ENCODE measurements at regions not wholly inside any gene's neighbourhood (a gene's known extent, or its start where the extent isn't known, plus 50 kb on each side); places are given as distances from the start of the nearest gene placed in this dataset.

DNA sequence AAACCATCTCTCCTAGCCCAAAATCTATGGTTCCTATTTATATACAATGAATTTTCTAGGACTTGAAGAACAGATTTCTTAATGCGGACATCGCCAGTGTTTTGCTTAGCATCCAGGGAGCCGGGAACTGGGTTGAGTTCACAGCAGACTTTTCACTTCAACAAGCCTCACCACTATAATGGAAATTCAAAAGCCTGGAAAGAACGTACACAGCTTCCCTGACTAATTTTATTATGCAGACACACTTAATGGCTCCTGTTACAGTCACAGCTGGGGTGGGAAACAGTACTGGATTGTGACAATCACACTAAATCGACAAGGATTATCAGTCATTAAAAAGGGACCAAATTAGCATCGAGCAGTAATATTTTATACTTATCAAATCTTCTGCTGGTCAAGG is 129.2 kb upstream of the BNIP2 start:
- no peaks in the 10 kb centered on the region for H3K36me3 ChIP-seq (ENCODE audit: control insufficient read depth, insufficient read depth, low read length)
- TF ChIP-seq TCF7L2 (IDR thresholded peaks at IDR 0.05; ENCODE audit: low read depth, low read length) (no peak), POLR2AphosphoS5 (IDR thresholded peaks at IDR 0.05; ENCODE audit: low read depth, low read length) (no peak), SIN3A (IDR thresholded peaks at IDR 0.05; ENCODE audit: borderline replicate concordance, insufficient read depth, low read depth, low read length) (no peak)
- TF ChIP-seq, protein P1, sequence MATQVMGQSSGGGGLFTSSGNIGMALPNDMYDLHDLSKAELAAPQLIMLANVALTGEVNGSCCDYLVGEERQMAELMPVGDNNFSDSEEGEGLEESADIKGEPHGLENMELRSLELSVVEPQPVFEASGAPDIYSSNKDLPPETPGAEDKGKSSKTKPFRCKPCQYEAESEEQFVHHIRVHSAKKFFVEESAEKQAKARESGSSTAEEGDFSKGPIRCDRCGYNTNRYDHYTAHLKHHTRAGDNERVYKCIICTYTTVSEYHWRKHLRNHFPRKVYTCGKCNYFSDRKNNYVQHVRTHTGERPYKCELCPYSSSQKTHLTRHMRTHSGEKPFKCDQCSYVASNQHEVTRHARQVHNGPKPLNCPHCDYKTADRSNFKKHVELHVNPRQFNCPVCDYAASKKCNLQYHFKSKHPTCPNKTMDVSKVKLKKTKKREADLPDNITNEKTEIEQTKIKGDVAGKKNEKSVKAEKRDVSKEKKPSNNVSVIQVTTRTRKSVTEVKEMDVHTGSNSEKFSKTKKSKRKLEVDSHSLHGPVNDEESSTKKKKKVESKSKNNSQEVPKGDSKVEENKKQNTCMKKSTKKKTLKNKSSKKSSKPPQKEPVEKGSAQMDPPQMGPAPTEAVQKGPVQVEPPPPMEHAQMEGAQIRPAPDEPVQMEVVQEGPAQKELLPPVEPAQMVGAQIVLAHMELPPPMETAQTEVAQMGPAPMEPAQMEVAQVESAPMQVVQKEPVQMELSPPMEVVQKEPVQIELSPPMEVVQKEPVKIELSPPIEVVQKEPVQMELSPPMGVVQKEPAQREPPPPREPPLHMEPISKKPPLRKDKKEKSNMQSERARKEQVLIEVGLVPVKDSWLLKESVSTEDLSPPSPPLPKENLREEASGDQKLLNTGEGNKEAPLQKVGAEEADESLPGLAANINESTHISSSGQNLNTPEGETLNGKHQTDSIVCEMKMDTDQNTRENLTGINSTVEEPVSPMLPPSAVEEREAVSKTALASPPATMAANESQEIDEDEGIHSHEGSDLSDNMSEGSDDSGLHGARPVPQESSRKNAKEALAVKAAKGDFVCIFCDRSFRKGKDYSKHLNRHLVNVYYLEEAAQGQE (IDR thresholded peaks at IDR 0.05; ENCODE audit: insufficient read depth in 1 of 2, low read depth in 2 of 2, low read length in 1 of 2) = no peak
- TF ChIP-seq, protein P2, sequence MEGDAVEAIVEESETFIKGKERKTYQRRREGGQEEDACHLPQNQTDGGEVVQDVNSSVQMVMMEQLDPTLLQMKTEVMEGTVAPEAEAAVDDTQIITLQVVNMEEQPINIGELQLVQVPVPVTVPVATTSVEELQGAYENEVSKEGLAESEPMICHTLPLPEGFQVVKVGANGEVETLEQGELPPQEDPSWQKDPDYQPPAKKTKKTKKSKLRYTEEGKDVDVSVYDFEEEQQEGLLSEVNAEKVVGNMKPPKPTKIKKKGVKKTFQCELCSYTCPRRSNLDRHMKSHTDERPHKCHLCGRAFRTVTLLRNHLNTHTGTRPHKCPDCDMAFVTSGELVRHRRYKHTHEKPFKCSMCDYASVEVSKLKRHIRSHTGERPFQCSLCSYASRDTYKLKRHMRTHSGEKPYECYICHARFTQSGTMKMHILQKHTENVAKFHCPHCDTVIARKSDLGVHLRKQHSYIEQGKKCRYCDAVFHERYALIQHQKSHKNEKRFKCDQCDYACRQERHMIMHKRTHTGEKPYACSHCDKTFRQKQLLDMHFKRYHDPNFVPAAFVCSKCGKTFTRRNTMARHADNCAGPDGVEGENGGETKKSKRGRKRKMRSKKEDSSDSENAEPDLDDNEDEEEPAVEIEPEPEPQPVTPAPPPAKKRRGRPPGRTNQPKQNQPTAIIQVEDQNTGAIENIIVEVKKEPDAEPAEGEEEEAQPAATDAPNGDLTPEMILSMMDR (IDR thresholded peaks at IDR 0.05) = no peak
- BruUV-seq (replicated peaks) = no TSS peak
- in situ Hi-C loops (cut with HindIII; ENCODE audit: low pct_unique_long_range_greater_than_20kb, low sequenced_read_pairs) = no loop called here
- CTCF ChIA-PET = no interaction called here
- no peak overlapping the region for H3K4me3 ChIP-seq (ENCODE audit: low read depth in 2 of 2, low read length in 2 of 2)
- no peaks in the 10 kb centered on the region for H3K4me1 ChIP-seq (ENCODE audit: control insufficient read depth, insufficient read depth, low read length)
- POLR2A ChIA-PET = no interaction called here
- H3K27me3 ChIP-seq (ENCODE audit: control insufficient read depth, insufficient read depth, low read length) = peaks cover 2% of the 10 kb centered on the region; the same call in 1 of the 2 replicates
- DNase-seq (ENCODE audit: low read depth, low spot score) = no peak
- H3K27ac ChIP-seq (ENCODE audit: low read length) = no peak overlapping the region
- ATAC-seq = no peak
- intact Hi-C loops (cut with micrococcal nuclease; ENCODE audit: unreplicated experiment) = no loop called here
- no peaks in the 10 kb centered on the region for H3K9me3 ChIP-seq (ENCODE audit: control insufficient read depth, insufficient read depth, low read depth, low read length)

DNA sequence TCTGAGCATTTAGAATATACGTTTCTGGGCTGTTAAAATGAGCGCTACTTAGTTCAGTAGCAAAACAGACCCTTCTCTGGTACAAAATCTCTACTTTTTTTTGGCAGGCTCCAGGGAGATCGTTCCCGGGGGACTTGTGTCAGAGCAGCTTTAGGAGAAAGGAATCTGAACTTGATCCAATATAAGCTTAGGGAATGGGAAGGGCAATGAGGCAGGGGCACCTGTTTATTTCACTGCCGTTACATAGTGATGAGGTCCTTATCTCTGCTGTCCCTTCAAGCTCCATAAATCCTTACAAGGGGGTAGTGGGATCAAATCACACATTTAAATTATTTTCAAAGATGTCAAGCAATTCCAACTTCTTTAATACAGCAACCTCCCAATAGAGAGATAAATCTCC is 128.7 kb upstream of the BNIP2 start:
- Histone ChIP-seq H3K9me3 (ENCODE audit: control insufficient read depth, insufficient read depth, low read depth, low read length) (no peaks in the 10 kb centered on the region), H3K4me3 (ENCODE audit: low read depth in 2 of 2, low read length in 2 of 2) (no peak overlapping the region), H3K27me3 (ENCODE audit: control insufficient read depth, insufficient read depth, low read length) (peaks cover 2% of the 10 kb centered on the region; the same call in 1 of the 2 replicates), H3K27ac (ENCODE audit: low read length) (no peak overlapping the region), H3K4me1 (ENCODE audit: control insufficient read depth, insufficient read depth, low read length) (no peaks in the 10 kb centered on the region), H3K36me3 (ENCODE audit: control insufficient read depth, insufficient read depth, low read length) (no peaks in the 10 kb centered on the region)
- intact Hi-C loops (cut with micrococcal nuclease; ENCODE audit: unreplicated experiment) (no loop called here), in situ Hi-C loops (cut with HindIII; ENCODE audit: low pct_unique_long_range_greater_than_20kb, low sequenced_read_pairs) (no loop called here)
- DNase-seq (ENCODE audit: low read depth, low spot score) = no peak
- CTCF ChIA-PET = no interaction called here
- POLR2A ChIA-PET = no interaction called here
- ATAC-seq = no peak
- no TSS peak for BruUV-seq (replicated peaks)
- TF ChIP-seq SIN3A (IDR thresholded peaks at IDR 0.05; ENCODE audit: borderline replicate concordance, insufficient read depth, low read depth, low read length) (no peak), POLR2AphosphoS5 (IDR thresholded peaks at IDR 0.05; ENCODE audit: low read depth, low read length) (no peak), TCF7L2 (IDR thresholded peaks at IDR 0.05; ENCODE audit: low read depth, low read length) (no peak)
- TF ChIP-seq, protein P1 (IDR thresholded peaks at IDR 0.05; ENCODE audit: insufficient read depth in 1 of 2, low read depth in 2 of 2, low read length in 1 of 2) = no peak
- TF ChIP-seq, protein P2 (IDR thresholded peaks at IDR 0.05) = no peak

Measured in Panc1 (cell line).